Keratinocyte (primary cell): ENCODE measurements at regions not wholly inside any gene's neighbourhood (a gene's known extent, or its start where the extent isn't known, plus 50 kb on each side); places are given as distances from the start of the nearest gene placed in this dataset.

Source experiments
- EZH2 ChIP-seq: IDR thresholded peaks from one replicate; pipeline ENCODE4 v1.6.1; 2012; ENCODE audit warnings: inconsistent platforms, mild to moderate bottlenecking, low read length, moderate library complexity
- TF ChIP-seq, protein P1 (sequence below), 3 experiments: IDR thresholded peaks in 1 of 3; conservative IDR thresholded peaks in 1 of 3; optimal IDR thresholded peaks in 1 of 3; 2 replicates in 2 of 3; 3 replicates in 1 of 3; pipeline versions ENCODE3 to v1.5.1; 2011; ENCODE audit warnings: low read length in 3 of 3, mild to moderate bottlenecking in 3 of 3, moderate library complexity in 2 of 3, control low read depth in 1 of 3, inconsistent platforms in 1 of 3; ENCODE audit not compliant: insufficient read depth in 2 of 3; ENCODE audit errors: extremely low read depth in 1 of 3

DNA sequence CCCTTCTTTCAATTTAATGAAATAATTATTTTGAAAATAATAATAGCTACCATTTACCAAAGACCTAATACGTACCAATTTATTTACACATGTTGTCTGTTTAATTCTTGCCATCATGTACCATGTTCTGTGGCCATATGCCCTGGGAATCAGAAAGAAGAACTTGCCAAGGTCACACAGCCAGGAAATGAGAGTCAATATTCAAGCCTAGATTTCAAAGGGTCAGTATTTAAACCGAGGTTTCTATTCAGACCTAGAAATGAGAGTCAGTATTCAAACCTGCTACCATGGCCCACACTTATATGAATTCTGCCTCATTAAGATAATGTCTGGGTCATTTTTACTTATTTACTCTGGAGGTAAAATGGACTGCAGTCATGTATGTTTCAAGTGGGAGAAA is 103.6 kb upstream of the TBL1XR1 start:
- TF ChIP-seq EZH2 = no peak
- TF ChIP-seq, protein P1, sequence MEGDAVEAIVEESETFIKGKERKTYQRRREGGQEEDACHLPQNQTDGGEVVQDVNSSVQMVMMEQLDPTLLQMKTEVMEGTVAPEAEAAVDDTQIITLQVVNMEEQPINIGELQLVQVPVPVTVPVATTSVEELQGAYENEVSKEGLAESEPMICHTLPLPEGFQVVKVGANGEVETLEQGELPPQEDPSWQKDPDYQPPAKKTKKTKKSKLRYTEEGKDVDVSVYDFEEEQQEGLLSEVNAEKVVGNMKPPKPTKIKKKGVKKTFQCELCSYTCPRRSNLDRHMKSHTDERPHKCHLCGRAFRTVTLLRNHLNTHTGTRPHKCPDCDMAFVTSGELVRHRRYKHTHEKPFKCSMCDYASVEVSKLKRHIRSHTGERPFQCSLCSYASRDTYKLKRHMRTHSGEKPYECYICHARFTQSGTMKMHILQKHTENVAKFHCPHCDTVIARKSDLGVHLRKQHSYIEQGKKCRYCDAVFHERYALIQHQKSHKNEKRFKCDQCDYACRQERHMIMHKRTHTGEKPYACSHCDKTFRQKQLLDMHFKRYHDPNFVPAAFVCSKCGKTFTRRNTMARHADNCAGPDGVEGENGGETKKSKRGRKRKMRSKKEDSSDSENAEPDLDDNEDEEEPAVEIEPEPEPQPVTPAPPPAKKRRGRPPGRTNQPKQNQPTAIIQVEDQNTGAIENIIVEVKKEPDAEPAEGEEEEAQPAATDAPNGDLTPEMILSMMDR (optimal IDR thresholded peaks at IDR 0.05 in 1 of 3, IDR thresholded peaks at IDR 0.05 in 1 of 3, conservative IDR thresholded peaks at IDR 0.05 in 1 of 3; ENCODE audit: extremely low read depth in 1 of 3, insufficient read depth in 2 of 3, low read length in 3 of 3) = no peak
